Breast epithelium (tissue), 3 donors: ENCODE measurements at regions not wholly inside any gene's neighbourhood (a gene's known extent, or its start where the extent isn't known, plus 50 kb on each side); places are given as distances from the start of the nearest gene placed in this dataset.

Experiments
- CTCF ChIP-seq, 3 donors: fragments of 450-650 bp; IDR thresholded peaks; one replicate each; pipeline ENCODE4 v1.5.1; 2016 to 2017; ENCODE audit warnings: antibody characterized with exemption in 3 of 3, mild to moderate bottlenecking in 3 of 3, moderate library complexity in 3 of 3
- POLR2A ChIP-seq: fragments of 450-650 bp; IDR thresholded peaks from one replicate; pipeline ENCODE4 v1.6.1; 2016; ENCODE audit warnings: antibody characterized with exemption, mild to moderate bottlenecking, moderate library complexity
- POLR2AphosphoS5 ChIP-seq, 3 donors: sonication (generic); formaldehyde crosslinking; IDR thresholded peaks; one replicate each; pipeline ENCODE4 v1.6.1; 2017; ENCODE audit warnings: antibody characterized with exemption in 3 of 3

GRCh38 chr5:130992095-130992494 lies 173.0 kb downstream of the HINT1 start:
- TF ChIP-seq CTCF (IDR thresholded peaks at IDR 0.05), result no peak
- TF ChIP-seq POLR2A, result no peak
- TF ChIP-seq POLR2AphosphoS5 (IDR thresholded peaks at IDR 0.05), result no peak
